PC-3 (cell line): ENCODE measurements at regions not wholly inside any gene's neighbourhood (a gene's known extent, or its start where the extent isn't known, plus 50 kb on each side); places are given as distances from the start of the nearest gene placed in this dataset.
"Not testable (repeated sequence)": the region's sequence is repeated elsewhere in the genome, so short reads cannot be mapped to it uniquely, and the experiment has no call there.

Source experiments
- ATAC-seq: fragments of 200-7000 bp; cut with Tn5 transposase; 2 replicates; pipeline ENCODE4 v1.9.1; 2020; ENCODE audit warnings: mild to moderate bottlenecking, moderate library complexity
- BruUV-seq: library from RNA; stranded (reverse); fragments of 400-500 nt; replicated peaks from 2 replicates; lab custom pipeline; 2021; lab: Mats Ljungman, UMichigan
- CTCF ChIA-PET: fragments of 300-600 bp; sonication (Branson Sonifier 250); formaldehyde crosslinking; loops from one replicate; lab custom pipeline; 2022; ENCODE audit warnings: antibody characterized with exemption; lab: Charles Lee
- POLR2A ChIA-PET: fragments of 300-600 bp; sonication (Branson Sonifier 250); formaldehyde crosslinking; loops from one replicate; lab custom pipeline; 2022; ENCODE audit warnings: antibody characterized with exemption; ENCODE audit not compliant: unreplicated experiment; lab: Charles Lee
- DNase-seq: peaks from one replicate; pipeline ENCODE4 v3.0.0-alpha.2; 2015
- H2AFZ ChIP-seq: fragments of 300-600 bp; sonication (generic); 2 replicates; pipeline ENCODE4 v1.6.0; 2016; ENCODE audit warnings: antibody characterized with exemption, low read length
- H3F3A ChIP-seq: fragments of 300-600 bp; sonication (generic); one replicate; pipeline ENCODE4 v1.6.0; 2017; ENCODE audit warnings: antibody characterized with exemption, low read length, control low read depth, mild to moderate bottlenecking; ENCODE audit not compliant: unreplicated experiment
- H3K27ac ChIP-seq: fragments of 300-600 bp; sonication (generic); 2 replicates; pipeline ENCODE4 v1.5.1; 2016; ENCODE audit warnings: mild to moderate bottlenecking, low read length
- H3K27me3 ChIP-seq: fragments of 300-600 bp; sonication (generic); 2 replicates; pipeline ENCODE4 v1.6.1; 2016; ENCODE audit warnings: low read length, mixed read lengths
- H3K36me3 ChIP-seq: fragments of 300-600 bp; sonication (generic); 2 replicates; pipeline ENCODE4 v1.6.1; 2016; ENCODE audit warnings: low read depth, mixed run types, low read length, mixed read lengths
- H3K4me1 ChIP-seq: fragments of 300-600 bp; sonication (generic); 2 replicates; pipeline ENCODE4 v1.5.1; 2016; ENCODE audit warnings: low read length; ENCODE audit not compliant: insufficient read depth
- H3K4me2 ChIP-seq: fragments of 300-600 bp; sonication (generic); 2 replicates; pipeline ENCODE4 v1.6.0; 2016; ENCODE audit warnings: low read length
- H3K4me3 ChIP-seq: fragments of 300-600 bp; sonication (generic); 2 replicates; pipeline ENCODE4 v1.5.1; 2016; ENCODE audit warnings: mild to moderate bottlenecking, low read length, mixed read lengths
- H3K79me2 ChIP-seq: fragments of 300-600 bp; sonication (generic); 2 replicates; pipeline ENCODE4 v1.6.1; 2017; ENCODE audit warnings: low read length, mixed read lengths
- H3K9ac ChIP-seq: fragments of 300-600 bp; sonication (generic); 2 replicates; pipeline ENCODE4 v1.6.0; 2016; ENCODE audit warnings: mild to moderate bottlenecking, low read length
- H3K9me2 ChIP-seq: fragments of 300-600 bp; sonication (generic); replicated peaks from 2 replicates; pipeline ENCODE4 v1.6.1; 2016; ENCODE audit warnings: mixed run types, low read length, mixed read lengths
- H3K9me3 ChIP-seq: fragments of 300-600 bp; sonication (generic); 2 replicates; pipeline ENCODE4 v1.6.1; 2016; ENCODE audit warnings: low read length, mixed read lengths
- H4K20me1 ChIP-seq: fragments of 300-600 bp; sonication (generic); 2 replicates; pipeline ENCODE4 v1.6.1; 2016; ENCODE audit warnings: low read length, mixed read lengths
- EZH2 ChIP-seq: fragments of 300-600 bp; sonication (generic); IDR thresholded peaks from one replicate; pipeline ENCODE4 v1.6.1; 2017; ENCODE audit warnings: antibody characterized with exemption, mild to moderate bottlenecking, low read length; ENCODE audit not compliant: unreplicated experiment
- EZH2phosphoT487 ChIP-seq: fragments of 300-600 bp; sonication (generic); IDR thresholded peaks from 2 replicates; pipeline ENCODE4 v1.6.1; 2018; ENCODE audit warnings: mild to moderate bottlenecking, antibody characterized with exemption, low read length, borderline replicate concordance
- intact Hi-C: fragments of 100-400 bp; cut with micrococcal nuclease; formaldehyde crosslinking; loops from 2 replicates; pipeline ENCODE4 v1.9.0; 2023
- TF ChIP-seq, protein P1 (sequence below): fragments of 300-600 bp; sonication (generic); conservative IDR thresholded peaks from 2 replicates; pipeline ENCODE4 v1.5.1; 2017; ENCODE audit warnings: antibody characterized with exemption, low read depth, mild to moderate bottlenecking, low read length

DNA sequence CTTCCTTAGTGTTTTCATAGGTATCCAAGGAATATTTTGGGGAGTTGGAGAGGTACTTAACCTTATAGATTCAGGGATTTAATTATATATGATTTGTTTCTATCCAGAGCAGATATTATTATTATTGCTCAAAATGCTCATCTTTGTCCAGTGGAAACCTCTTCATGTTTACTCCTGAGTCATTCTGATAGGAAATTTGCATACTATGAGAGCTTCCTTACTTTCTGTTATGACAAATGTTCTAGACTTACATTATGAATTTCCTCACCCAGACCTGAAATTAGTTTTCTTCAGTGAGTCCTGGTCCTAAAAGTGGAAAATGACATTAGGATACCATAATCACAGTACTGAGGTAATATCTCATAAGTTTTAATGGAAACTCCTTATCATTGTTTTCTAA, 57.5 kb upstream of the PLPPR5 start:
- BruUV-seq, result no TSS peak
- Histone ChIP-seq H3K9me3 (no peaks in the 10 kb centered on the region), H3K36me3 (no peaks in the 10 kb centered on the region), H3F3A (no peaks in the 10 kb centered on the region), H2AFZ (no peak overlapping the region), H3K27ac (no peak overlapping the region), H4K20me1 (no peaks in the 10 kb centered on the region), H3K9ac (no peak overlapping the region), H3K9me2 (no peaks in the 10 kb centered on the region), H3K27me3 (no peaks in the 10 kb centered on the region), H3K4me2 (no peak overlapping the region), H3K4me3 (no peak overlapping the region), H3K79me2 (no peaks in the 10 kb centered on the region), H3K4me1 (no peaks in the 10 kb centered on the region)
- ATAC-seq (no peak), DNase-seq (no peak)
- POLR2A ChIA-PET, result no interaction called here
- CTCF ChIA-PET, result no interaction called here
- intact Hi-C loops, result no loop called here
- no peak for TF ChIP-seq EZH2phosphoT487
- TF ChIP-seq, protein P1, sequence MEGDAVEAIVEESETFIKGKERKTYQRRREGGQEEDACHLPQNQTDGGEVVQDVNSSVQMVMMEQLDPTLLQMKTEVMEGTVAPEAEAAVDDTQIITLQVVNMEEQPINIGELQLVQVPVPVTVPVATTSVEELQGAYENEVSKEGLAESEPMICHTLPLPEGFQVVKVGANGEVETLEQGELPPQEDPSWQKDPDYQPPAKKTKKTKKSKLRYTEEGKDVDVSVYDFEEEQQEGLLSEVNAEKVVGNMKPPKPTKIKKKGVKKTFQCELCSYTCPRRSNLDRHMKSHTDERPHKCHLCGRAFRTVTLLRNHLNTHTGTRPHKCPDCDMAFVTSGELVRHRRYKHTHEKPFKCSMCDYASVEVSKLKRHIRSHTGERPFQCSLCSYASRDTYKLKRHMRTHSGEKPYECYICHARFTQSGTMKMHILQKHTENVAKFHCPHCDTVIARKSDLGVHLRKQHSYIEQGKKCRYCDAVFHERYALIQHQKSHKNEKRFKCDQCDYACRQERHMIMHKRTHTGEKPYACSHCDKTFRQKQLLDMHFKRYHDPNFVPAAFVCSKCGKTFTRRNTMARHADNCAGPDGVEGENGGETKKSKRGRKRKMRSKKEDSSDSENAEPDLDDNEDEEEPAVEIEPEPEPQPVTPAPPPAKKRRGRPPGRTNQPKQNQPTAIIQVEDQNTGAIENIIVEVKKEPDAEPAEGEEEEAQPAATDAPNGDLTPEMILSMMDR, result no peak
- TF ChIP-seq EZH2, result no peak

DNA sequence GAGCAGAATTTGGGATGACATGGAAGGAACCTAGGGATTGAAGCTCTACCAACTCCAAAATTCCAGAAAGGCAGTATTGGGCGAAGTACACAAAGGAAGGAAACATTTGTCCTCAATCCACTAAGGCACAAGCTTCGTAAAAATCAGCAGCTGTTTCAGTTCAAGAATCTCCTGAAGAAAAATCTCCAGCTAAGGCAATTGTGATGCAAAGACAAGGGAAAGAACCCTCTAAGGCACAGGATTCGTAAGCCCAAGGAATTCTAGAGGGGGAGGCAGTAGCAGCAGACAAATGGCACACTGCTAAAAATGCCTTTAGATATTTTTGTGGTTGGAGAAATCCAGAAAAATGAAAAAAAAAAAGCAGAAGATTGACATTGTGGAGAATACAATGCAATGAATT, 64.5 kb upstream of the PLPPR5 start:
- no peaks in the 10 kb centered on the region for H3F3A ChIP-seq
- intact Hi-C loops, result loop anchor here (5.0 kb wide), 1 partner anchor 52 kb away; no protein-coding TSS in a partner anchor
- ATAC-seq (no peak; the same call in 1 of the 2 replicates), DNase-seq (no peak)
- H3K79me2 ChIP-seq, result no peaks in the 10 kb centered on the region
- ChIA-PET CTCF (no interaction called here), POLR2A (no interaction called here)
- H4K20me1 ChIP-seq, result no peaks in the 10 kb centered on the region
- no peak overlapping the region for H3K27ac ChIP-seq
- H3K4me1 ChIP-seq, result peaks cover 5% of the 10 kb centered on the region; the same call in 1 of the 2 replicates
- H3K4me2 ChIP-seq, result no peak overlapping the region
- H3K27me3 ChIP-seq, result no peaks in the 10 kb centered on the region
- no peak overlapping the region for H2AFZ ChIP-seq
- BruUV-seq, result no TSS peak
- H3K9ac ChIP-seq, result no peak overlapping the region
- no peaks in the 10 kb centered on the region for H3K9me2 ChIP-seq
- H3K9me3 ChIP-seq, result no peaks in the 10 kb centered on the region
- H3K36me3 ChIP-seq, result no peaks in the 10 kb centered on the region
- H3K4me3 ChIP-seq, result no peak overlapping the region
- TF ChIP-seq EZH2phosphoT487 (no peak), EZH2 (no peak)
- TF ChIP-seq, protein P1, result no peak

DNA sequence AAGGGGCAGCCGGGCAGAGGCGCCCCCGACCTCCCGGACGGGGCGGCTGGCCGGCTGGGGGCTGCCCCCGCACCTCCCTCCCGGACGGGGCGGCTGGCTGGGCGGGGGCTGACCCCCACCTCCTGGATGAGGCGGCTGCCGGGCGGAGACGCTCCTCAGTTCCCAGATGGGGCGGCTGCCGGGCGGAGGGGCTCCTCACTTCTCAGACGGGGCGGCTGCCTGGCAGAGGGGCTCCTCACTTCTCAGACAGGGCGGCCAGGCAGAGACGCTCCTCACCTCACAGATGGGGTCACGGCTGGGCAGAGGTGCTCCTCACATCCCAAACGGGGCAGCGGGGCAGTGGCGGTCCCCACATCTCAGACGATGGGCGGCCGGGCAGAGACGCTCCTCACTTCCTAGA, 73.9 kb upstream of the PLPPR5 start:
- intact Hi-C loops, BruUV-seq, H3K27me3 ChIP-seq, CTCF ChIA-PET, H3K9ac ChIP-seq, H3K4me1 ChIP-seq, H3K9me3 ChIP-seq, H3K4me3 ChIP-seq, H3K9me2 ChIP-seq, DNase-seq, H3K36me3 ChIP-seq, H3K79me2 ChIP-seq, H2AFZ ChIP-seq, H3F3A ChIP-seq, H3K4me2 ChIP-seq, H3K27ac ChIP-seq, POLR2A ChIA-PET, H4K20me1 ChIP-seq, ATAC-seq: not testable (repeated sequence)
